Testis (tissue), 2 donors: ENCODE measurements at regions not wholly inside any gene's neighbourhood (a gene's known extent, or its start where the extent isn't known, plus 50 kb on each side); places are given as distances from the start of the nearest gene placed in this dataset.

Experiments
- DNase-seq: peaks from one replicate; pipeline ENCODE4 v3.0.0-alpha.2; 2019
- H3K27ac ChIP-seq, 2 donors: fragments of 200-600 bp; sonication (generic); one replicate each; pipeline ENCODE4 v1.5.1; 2019
- H3K27me3 ChIP-seq: fragments of 200-600 bp; sonication (generic); one replicate; pipeline ENCODE4 v1.5.1; 2019
- H3K36me3 ChIP-seq: fragments of 200-600 bp; sonication (generic); one replicate; pipeline ENCODE4 v1.5.1; 2017; ENCODE audit warnings: low read depth; ENCODE audit errors: missing control alignments
- H3K4me1 ChIP-seq: fragments of 200-600 bp; sonication (generic); one replicate; pipeline ENCODE4 v1.5.1; 2019
- H3K4me3 ChIP-seq, 2 donors: fragments of 200-600 bp; sonication (generic); one replicate each; pipeline ENCODE4 v1.5.1; 2017 to 2019
- H3K9me3 ChIP-seq: fragments of 200-600 bp; sonication (generic); one replicate; pipeline ENCODE4 v1.5.1; 2017
- CTCF ChIP-seq, 3 experiments: fragments of 450-650 bp in 2 of 3; fragments of 200-600 bp in 1 of 3; sonication (generic) in 1 of 3; IDR thresholded peaks; one replicate each; pipeline ENCODE4 v1.5.1; 2016 to 2019; ENCODE audit warnings: antibody characterized with exemption in 3 of 3, mild to moderate bottlenecking in 2 of 3, moderate library complexity in 1 of 3
- POLR2A ChIP-seq: fragments of 450-650 bp; IDR thresholded peaks from one replicate; pipeline ENCODE4 v1.6.1; 2017; ENCODE audit warnings: antibody characterized with exemption, mild to moderate bottlenecking, moderate library complexity
- WGBS, 2 donors: methylation state at CpG; one replicate each; pipeline ENCODE4 v1.1.5; 2018; 5-methylcytosine and 5-hydroxymethylcytosine counted together
- intact Hi-C: fragments of 100-400 bp; cut with DNase I; formaldehyde crosslinking; loops from one replicate; pipeline ENCODE4 v1.15.1; 2023; ENCODE audit warnings: low total_unique reads

GRCh38 chr4:8742546-8742945, 129.1 kb downstream of the HMX1 start:
- Histone ChIP-seq H3K4me3 (no peak overlapping the region), H3K27me3 (no peaks in the 10 kb centered on the region), H3K27ac (no peak overlapping the region), H3K36me3 (no peaks in the 10 kb centered on the region), H3K9me3 (no peaks in the 10 kb centered on the region), H3K4me1 (no peaks in the 10 kb centered on the region)
- WGBS, 2 donors: 67 to 75% methylated on average over 2 of the region's 2 CpGs
- no peak for DNase-seq
- intact Hi-C loops: no loop called here
- no peak for TF ChIP-seq POLR2A

- Histone ChIP-seq H3K36me3 (no peaks in the 10 kb centered on the region), H3K27ac (no peak overlapping the region), H3K4me3 (no peak overlapping the region), H3K9me3 (no peaks in the 10 kb centered on the region), H3K4me1 (no peaks in the 10 kb centered on the region), H3K27me3 (no peaks in the 10 kb centered on the region)
- WGBS, 2 donors: 85 to 89% methylated on average over 12 of the region's 12 CpGs
- intact Hi-C loops: no loop called here
- TF ChIP-seq CTCF (IDR thresholded peaks at IDR 0.05) (no peak), POLR2A (no peak)
- DNase-seq: peak; percentile 1
These were observed 130.0 kb downstream of the HMX1 start for GRCh38 chr4:8741513-8742226.

GRCh38 chr4:8740666-8741395, 130.8 kb downstream of the HMX1 start:
- no peak for DNase-seq
- intact Hi-C loops: no loop called here
- H3K36me3 ChIP-seq: no peaks in the 10 kb centered on the region
- no peak for TF ChIP-seq CTCF (IDR thresholded peaks at IDR 0.05)
- TF ChIP-seq POLR2A: no peak
- H3K4me3 ChIP-seq: no peak overlapping the region
- H3K27ac ChIP-seq: no peak overlapping the region
- no peaks in the 10 kb centered on the region for H3K9me3 ChIP-seq
- no peaks in the 10 kb centered on the region for H3K27me3 ChIP-seq
- no peaks in the 10 kb centered on the region for H3K4me1 ChIP-seq
- 60 to 73% methylated on average over 19 to 22 of the region's 22 CpGs for WGBS, 2 donors

GRCh38 chr4:8739820-8740665, 131.6 kb downstream of the HMX1 start:
- TF ChIP-seq CTCF (IDR thresholded peaks at IDR 0.05) (no peak), POLR2A (no peak)
- no peaks in the 10 kb centered on the region for H3K27me3 ChIP-seq
- no peaks in the 10 kb centered on the region for H3K9me3 ChIP-seq
- intact Hi-C loops: no loop called here
- H3K4me3 ChIP-seq: no peak overlapping the region
- H3K4me1 ChIP-seq: no peaks in the 10 kb centered on the region
- 75 to 76% methylated on average over 22 of the region's 23 CpGs for WGBS, 2 donors
- H3K36me3 ChIP-seq: no peaks in the 10 kb centered on the region
- DNase-seq: no peak
- no peak overlapping the region for H3K27ac ChIP-seq

GRCh38 chr4:8739317-8739716, 132.3 kb downstream of the HMX1 start:
- intact Hi-C loops: no loop called here
- Histone ChIP-seq H3K4me1 (no peaks in the 10 kb centered on the region), H3K9me3 (no peaks in the 10 kb centered on the region), H3K27me3 (no peaks in the 10 kb centered on the region), H3K36me3 (no peaks in the 10 kb centered on the region), H3K4me3 (no peak overlapping the region), H3K27ac (no peak overlapping the region)
- 85 to 88% methylated on average over 9 to 11 of the region's 11 CpGs for WGBS, 2 donors
- TF ChIP-seq CTCF (IDR thresholded peaks at IDR 0.05): no peak
- no peak for TF ChIP-seq POLR2A
- no peak for DNase-seq
